GM12878 (cell line): ENCODE measurements at regions not wholly inside any gene's neighbourhood (a gene's known extent, or its start where the extent isn't known, plus 50 kb on each side); places are given as distances from the start of the nearest gene placed in this dataset.

ENCODE experiments used
- ATAC-seq: fragments of 200-7000 bp; cut with Tn5 transposase; 3 replicates; pipeline ENCODE4 v1.9.1; 2020; ENCODE audit warnings: mild to moderate bottlenecking, moderate library complexity
- BruUV-seq: library from RNA; stranded (reverse); fragments of 400-500 nt; replicated peaks from 2 replicates; lab custom pipeline; 2021; lab: Mats Ljungman, UMichigan
- CTCF ChIA-PET: fragments of 300-600 bp; sonication (Branson Sonifier 250); formaldehyde crosslinking; extraction: SDS; loops from one replicate; lab custom pipeline; 2021; ENCODE audit warnings: inconsistent platforms; lab: Yijun Ruan, JAX
- POLR2A ChIA-PET: fragments of 350-600 bp; formaldehyde crosslinking; extraction: SDS; loops from one replicate; lab custom pipeline; 2021; ENCODE audit warnings: inconsistent platforms; lab: Charles Lee
- RAD21 ChIA-PET: fragments of 300-600 bp; sonication (Branson Sonifier 250); formaldehyde crosslinking; loops from one replicate; lab custom pipeline; 2023; ENCODE audit warnings: antibody characterized with exemption; ENCODE audit not compliant: unreplicated experiment; lab: Charles Lee
- SMC1A ChIA-PET: fragments of 300-600 bp; sonication (Branson Sonifier 250); formaldehyde crosslinking; loops from one replicate; lab custom pipeline; 2023; ENCODE audit not compliant: unreplicated experiment, uncharacterized antibody; lab: Charles Lee
- DNase-seq: peaks from one replicate; pipeline ENCODE4 v3.0.0-alpha.2; 2011; ENCODE audit warnings: low read depth, low spot score
- FAIRE-seq: peaks from 3 replicates; lab custom pipeline; 2011; peaks lifted over from hg19 to GRCh38; lab: Jason Lieb, UNC
- H2AFZ ChIP-seq: 2 replicates; pipeline ENCODE4 v1.6.0; 2011; ENCODE audit warnings: low read depth, low read length, control low read depth; ENCODE audit not compliant: control insufficient read depth
- H3K27ac ChIP-seq: 2 replicates; pipeline ENCODE4 v1.5.1; 2011; ENCODE audit warnings: control low read depth; ENCODE audit not compliant: control insufficient read depth, insufficient read depth
- H3K27me3 ChIP-seq, 2 experiments: replicated peaks in 1 of 2; 2 replicates each; pipeline versions ENCODE4 v1.6.0 to v1.6.1; 2011; ENCODE audit warnings: low read length in 1 of 2; ENCODE audit not compliant: control insufficient read depth in 2 of 2, insufficient read depth in 2 of 2
- H3K36me3 ChIP-seq, 2 experiments: 2 replicates each; pipeline ENCODE4 v1.5.1; 2011; ENCODE audit warnings: low read length in 1 of 2; ENCODE audit not compliant: control insufficient read depth in 2 of 2, insufficient read depth in 2 of 2
- H3K4me1 ChIP-seq: 2 replicates; pipeline ENCODE4 v1.6.1; 2011; ENCODE audit warnings: mild to moderate bottlenecking, low read length, moderate library complexity, mixed read lengths; ENCODE audit not compliant: control insufficient read depth, insufficient read depth
- H3K4me2 ChIP-seq: 2 replicates; pipeline ENCODE4 v1.6.0; 2011; ENCODE audit warnings: control low read depth; ENCODE audit not compliant: control insufficient read depth, insufficient read depth
- H3K4me3 ChIP-seq: fragments of 200-600 bp; sonication (generic); 2 replicates; pipeline ENCODE4 v1.5.1; 2016
- H3K79me2 ChIP-seq: 2 replicates; pipeline ENCODE4 v1.6.0; 2011; ENCODE audit warnings: low read length; ENCODE audit not compliant: control insufficient read depth, insufficient read depth
- H3K9ac ChIP-seq: 2 replicates; pipeline ENCODE4 v1.8.0; 2011; ENCODE audit warnings: low read length, control low read depth, mixed read lengths; ENCODE audit not compliant: control insufficient read depth, insufficient read depth
- H3K9me3 ChIP-seq: replicated peaks from 3 replicates; pipeline ENCODE4 v1.5.1; 2011; ENCODE audit warnings: mild to moderate bottlenecking, low read length; ENCODE audit not compliant: control insufficient read depth, insufficient read depth
- H4K20me1 ChIP-seq: 2 replicates; pipeline ENCODE4 v1.6.0; 2011; ENCODE audit not compliant: control insufficient read depth, insufficient read depth
- BMI1 ChIP-seq: fragments of 450-650 bp; IDR thresholded peaks from 2 replicates; pipeline ENCODE4 v1.6.1; 2016; ENCODE audit warnings: mild to moderate bottlenecking, moderate library complexity, borderline replicate concordance
- CEBPB ChIP-seq, 2 experiments: fragments of 150-350 bp in 1 of 2; IDR thresholded peaks; 2 replicates each; pipeline ENCODE4 v1.6.1; 2012 to 2014; ENCODE audit warnings: low read depth in 2 of 2, low read length in 2 of 2, borderline replicate concordance in 1 of 2, inconsistent platforms in 1 of 2
- EZH2 ChIP-seq: IDR thresholded peaks from 2 replicates; pipeline ENCODE4 v1.6.1; 2012; ENCODE audit warnings: low read depth, mild to moderate bottlenecking, control low read depth, inconsistent platforms, low read length, borderline replicate concordance; ENCODE audit not compliant: control insufficient read depth
- FOXK2 ChIP-seq: fragments of 450-650 bp; IDR thresholded peaks from 2 replicates; pipeline ENCODE4 v1.6.1; 2017; ENCODE audit warnings: mild to moderate bottlenecking, moderate library complexity
- FOXM1 ChIP-seq: IDR thresholded peaks from 2 replicates; pipeline ENCODE4 v1.6.1; 2012; ENCODE audit warnings: low read depth, mild to moderate bottlenecking, inconsistent platforms, low read length, moderate library complexity
- LARP7 ChIP-seq: fragments of 450-650 bp; IDR thresholded peaks from 2 replicates; pipeline ENCODE4 v1.6.1; 2017; ENCODE audit warnings: mild to moderate bottlenecking
- MTA3 ChIP-seq: IDR thresholded peaks from 2 replicates; pipeline ENCODE4 v1.6.1; 2012; ENCODE audit warnings: low read length, inconsistent platforms, borderline replicate concordance
- PBX3 ChIP-seq: IDR thresholded peaks from 2 replicates; pipeline ENCODE4 v1.6.1; 2011; ENCODE audit warnings: mild to moderate bottlenecking, low read depth, low read length, moderate library complexity; ENCODE audit not compliant: insufficient replicate concordance
- RB1 ChIP-seq: fragments of 450-650 bp; formaldehyde crosslinking; IDR thresholded peaks from 2 replicates; pipeline ENCODE4 v1.6.1; 2017; ENCODE audit warnings: mild to moderate bottlenecking, borderline replicate concordance
- YY1 ChIP-seq: IDR thresholded peaks from 2 replicates; pipeline ENCODE4 v1.6.1; 2011; ENCODE audit warnings: low read depth, mild to moderate bottlenecking, low read length
- ZNF207 ChIP-seq: fragments of 450-650 bp; IDR thresholded peaks from 2 replicates; pipeline ENCODE4 v1.6.1; 2014; ENCODE audit warnings: antibody characterized with exemption, mild to moderate bottlenecking, borderline replicate concordance
- ZNF384 ChIP-seq: IDR thresholded peaks from 2 replicates; pipeline ENCODE4 v1.6.1; 2012; ENCODE audit warnings: low read depth, mild to moderate bottlenecking, low read length, improper control_type of control experiment, borderline replicate concordance
- WGBS: methylation state at CpG from one replicate; pipeline ENCODE4 v1.1.6; 2016; ENCODE audit warnings: low lambda C conversion rate; ENCODE audit not compliant: insufficient replicate concordance, insufficient coverage; ENCODE audit errors: missing lambda C conversion rate; 5-methylcytosine and 5-hydroxymethylcytosine counted together
- in situ Hi-C: fragments of 300-500 bp; cut with MboI; formaldehyde crosslinking; loops from 9 replicates; pipeline ENCODE4 v1.14.3; 2018; ENCODE audit warnings: mixed read lengths
- intact Hi-C: fragments of 100-400 bp; cut with micrococcal nuclease; formaldehyde crosslinking; loops from one replicate; pipeline ENCODE4 v1.14.2; 2022; ENCODE audit not compliant: unreplicated experiment

DNA sequence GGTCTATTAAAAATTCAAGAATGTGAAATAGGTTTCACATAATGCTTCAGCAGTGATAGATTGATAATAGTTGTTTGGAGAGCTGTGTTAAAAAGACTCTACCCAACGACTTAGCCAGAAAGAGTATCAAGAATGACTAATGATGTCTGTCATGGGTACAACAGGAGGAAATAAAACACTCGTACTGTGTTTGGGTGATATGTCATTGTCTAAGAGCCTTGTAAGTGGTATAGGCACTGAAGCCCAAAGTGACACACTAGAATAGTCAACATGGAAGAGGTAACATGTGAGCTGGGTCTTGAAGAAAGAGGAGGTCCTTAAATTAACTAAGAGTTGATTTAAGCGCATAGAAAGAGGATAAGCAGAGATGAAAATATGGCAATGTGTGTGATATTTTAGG, 471.8 kb upstream of the MAN1A1 start:
- in situ Hi-C loops, result no loop called here
- ChIA-PET SMC1A (interaction anchor here (2.0 kb wide), 1 partner anchor 13 kb away, joined by 6 read pairs; no protein-coding TSS in a partner anchor), CTCF (no interaction called here)
- H3K4me1 ChIP-seq, result no peaks in the 10 kb centered on the region
- no TSS peak for BruUV-seq
- no peak overlapping the region for H3K27ac ChIP-seq
- no peak overlapping the region for H3K9ac ChIP-seq
- H3K4me2 ChIP-seq, result no peak overlapping the region
- no peaks in the 10 kb centered on the region for H4K20me1 ChIP-seq
- H3K27me3 ChIP-seq, result no peaks in the 10 kb centered on the region
- no peaks in the 10 kb centered on the region for H3K36me3 ChIP-seq
- no peak overlapping the region for H2AFZ ChIP-seq
- DNase-seq (no peak), FAIRE-seq (no peak)
- intact Hi-C loops, result no loop called here
- H3K9me3 ChIP-seq, result no peaks in the 10 kb centered on the region
- H3K79me2 ChIP-seq, result no peaks in the 10 kb centered on the region
- H3K4me3 ChIP-seq, result no peak overlapping the region
- TF ChIP-seq RB1 (no peak), YY1 (no peak), FOXM1 (no peak), EZH2 (no peak), BMI1 (no peak), MTA3 (no peak), LARP7 (no peak), FOXK2 (no peak), ZNF207 (no peak)
- TF ChIP-seq, all 136 proteins: peak for 0
- ChIA-PET RAD21 (no interaction called here), POLR2A (no interaction called here)
- ATAC-seq, result no peak
- 47% methylated on average over 3 of the region's 3 CpGs for WGBS

- Histone ChIP-seq H3K27ac (no peak overlapping the region), H3K79me2 (no peaks in the 10 kb centered on the region), H3K9me3 (no peaks in the 10 kb centered on the region), H2AFZ (no peak overlapping the region), H3K36me3 (no peaks in the 10 kb centered on the region), H3K4me2 (no peak overlapping the region), H3K4me1 (no peaks in the 10 kb centered on the region), H3K9ac (no peak overlapping the region), H3K27me3 (no peaks in the 10 kb centered on the region), H3K4me3 (no peak overlapping the region), H4K20me1 (no peaks in the 10 kb centered on the region)
- in situ Hi-C loops, result no loop called here
- ATAC-seq, result no peak
- FAIRE-seq, result no peak
- no peak for TF ChIP-seq PBX3
- TF ChIP-seq ZNF384, result no peak
- no peak for TF ChIP-seq CEBPB (IDR thresholded peaks at IDR 0.05; ENCODE audit: borderline replicate concordance in 1 of 2, low read depth in 2 of 2, low read length in 2 of 2)
- no peak for TF ChIP-seq BMI1
- BruUV-seq, result no TSS peak
- RAD21 ChIA-PET, result interaction anchor here (1.3 kb wide), 1 partner anchor 62 kb away, joined by 3 read pairs; no protein-coding TSS in a partner anchor
- DNase-seq, result no peak
- CTCF ChIA-PET, result interaction anchor here (0.6 to 1.6 kb wide), 3 partner anchors 13 to 485 kb away, joined by 3 to 4 read pairs (median 3); no protein-coding TSS in a partner anchor
- POLR2A ChIA-PET, result no interaction called here
- intact Hi-C loops, result no loop called here
- SMC1A ChIA-PET, result interaction anchor here (1.0 kb wide), 2 partner anchors 16 to 468 kb away, joined by 3 read pairs; no protein-coding TSS in a partner anchor
Observed at GRCh38 chr6:119818876-119819275, 469.3 kb upstream of the MAN1A1 start.
